T-helper 2 cell treated with Interferon-gamma antibody and Interleukin-4, amounts not matched to agents 100 ng/mL and 5 ng/mL, for 36 hours (primary cell): ENCODE measurements at regions not wholly inside any gene's neighbourhood (a gene's known extent, or its start where the extent isn't known, plus 50 kb on each side); places are given as distances from the start of the nearest gene placed in this dataset.
"Not testable (repeated sequence)": the region's sequence is repeated elsewhere in the genome, so short reads cannot be mapped to it uniquely, and the experiment has no call there.

Experiments
- intact Hi-C: fragments of 100-400 bp; cut with micrococcal nuclease; formaldehyde crosslinking; loops from one replicate; pipeline ENCODE4 v1.15.1; 2023

DNA sequence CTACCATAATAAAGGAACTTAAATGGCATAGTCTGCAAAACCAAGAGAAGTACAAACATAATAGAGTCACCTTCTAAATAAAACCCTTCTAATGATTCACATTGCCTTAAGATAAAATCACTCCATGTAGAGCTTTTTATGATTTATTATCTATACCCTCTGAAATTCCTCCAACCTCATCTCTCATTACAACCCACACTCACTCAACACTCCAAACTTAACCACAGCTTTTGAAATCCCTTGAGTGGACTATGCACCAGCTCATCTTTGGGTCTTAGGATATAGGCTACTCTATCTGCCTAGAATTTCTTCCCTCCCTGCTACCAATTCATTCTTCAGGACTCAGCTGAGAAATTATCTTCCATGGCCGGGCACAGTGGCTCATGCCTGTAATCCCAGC is 122.5 kb downstream of the CETN3 start:
- intact Hi-C loops = no loop called here

GRCh38 chr5:90285581-90285980 is 124.0 kb downstream of the CETN3 start:
- intact Hi-C loops = no loop called here

DNA sequence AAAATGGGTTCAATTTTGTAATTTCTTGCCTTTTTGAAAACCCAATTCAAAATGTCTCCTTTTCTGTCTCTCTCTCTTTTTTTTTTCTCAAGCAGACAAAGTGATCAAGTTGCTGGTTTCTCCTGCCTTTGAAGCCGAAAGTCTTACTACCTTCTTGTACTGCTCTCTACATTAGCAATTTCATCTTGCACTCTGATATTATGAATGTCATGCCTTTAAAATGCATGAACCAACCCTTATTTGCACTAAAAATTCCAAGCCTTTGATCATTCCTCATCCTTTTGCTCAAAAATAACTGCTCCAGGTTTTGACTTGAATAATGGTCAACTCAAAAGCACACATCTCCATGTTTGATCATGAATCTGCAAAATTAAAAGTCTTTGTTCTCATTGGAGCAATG is 125.2 kb downstream of the CETN3 start:
- intact Hi-C loops = no loop called here

- intact Hi-C loops = no loop called here
Observed at GRCh38 chr5:90279091-90279490, 130.5 kb downstream of the CETN3 start.

GRCh38 chr5:90274216-90274615 is 135.3 kb downstream of the CETN3 start:
- intact Hi-C loops = no loop called here

DNA sequence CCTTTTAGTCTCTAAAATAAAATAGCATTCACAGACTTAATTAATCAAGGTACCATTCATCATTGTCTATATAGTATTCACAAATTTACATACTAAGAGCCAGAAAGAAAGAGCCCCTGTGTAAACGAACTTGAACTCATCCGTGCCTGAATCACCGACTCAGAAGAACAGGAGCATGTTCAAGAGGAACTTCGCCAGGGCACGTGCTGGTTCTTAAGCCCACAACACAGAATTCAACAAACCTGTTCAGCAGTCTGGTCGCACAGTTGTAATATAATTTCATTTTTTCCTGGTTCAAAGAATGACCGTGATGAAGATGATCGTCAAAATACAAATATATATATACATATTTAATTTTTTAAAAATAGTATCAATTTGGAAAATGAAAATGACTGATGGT is 141.9 kb downstream of the CETN3 start:
- intact Hi-C loops = no loop called here

DNA sequence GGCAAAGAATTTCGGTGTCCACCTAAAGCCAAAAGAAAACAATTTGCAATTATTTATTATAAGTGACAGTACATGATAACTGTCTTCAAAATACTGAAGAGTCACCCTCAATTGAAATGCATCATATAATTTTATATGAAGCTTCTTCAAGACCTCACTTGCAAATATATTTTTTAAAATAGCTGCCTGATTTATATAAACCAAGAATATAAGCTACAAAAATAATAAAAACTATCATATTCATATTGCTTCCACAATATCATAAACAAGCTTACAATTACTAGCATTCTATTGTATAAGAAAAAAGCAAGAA is 144.1 kb downstream of the CETN3 start:
- intact Hi-C loops = loop anchor here (1.0 kb wide), 1 partner anchor 1536 kb away; no protein-coding TSS in a partner anchor

- intact Hi-C loops = loop anchor here (1.0 kb wide), 1 partner anchor 1536 kb away; no protein-coding TSS in a partner anchor
Observed at GRCh38 chr5:90264689-90265544, 144.6 kb downstream of the CETN3 start.

DNA sequence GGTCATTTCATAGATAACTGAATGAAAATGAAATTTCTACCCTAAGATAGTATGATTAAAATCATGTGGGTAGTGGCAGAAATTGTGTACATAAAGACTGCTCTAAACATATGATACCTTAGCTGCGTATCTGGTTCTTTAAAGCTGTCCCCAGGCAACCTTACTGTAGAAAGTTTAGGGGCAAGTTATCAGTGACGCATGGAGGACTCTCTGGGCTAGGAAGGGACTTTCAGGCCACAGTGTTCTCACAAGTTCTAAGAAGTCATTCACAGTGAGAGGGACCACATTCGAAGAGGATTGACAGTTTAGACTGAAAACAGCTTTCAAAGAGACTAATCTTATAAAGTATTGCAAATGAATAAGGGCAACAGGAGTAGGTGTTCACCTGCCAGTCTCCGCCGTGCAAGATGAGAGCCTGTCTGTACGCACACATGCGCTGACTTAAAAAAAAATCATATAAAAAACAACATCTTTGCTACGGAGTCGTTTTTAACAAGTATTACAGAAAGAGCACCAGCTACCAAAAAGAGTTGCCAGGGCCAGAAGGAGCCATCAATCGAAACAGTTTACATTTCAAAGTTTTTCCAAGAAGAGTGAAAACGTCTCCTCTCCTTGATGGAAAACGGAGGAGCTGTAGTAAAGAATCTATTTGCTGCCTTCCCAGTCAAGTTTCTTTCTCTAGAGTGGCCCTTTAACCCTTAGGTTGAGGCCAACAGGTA is 146.3 kb downstream of the CETN3 start:
- intact Hi-C loops = no loop called here

- intact Hi-C loops = no loop called here
Observed at GRCh38 chr5:90251447-90251846, 158.1 kb downstream of the CETN3 start.

DNA sequence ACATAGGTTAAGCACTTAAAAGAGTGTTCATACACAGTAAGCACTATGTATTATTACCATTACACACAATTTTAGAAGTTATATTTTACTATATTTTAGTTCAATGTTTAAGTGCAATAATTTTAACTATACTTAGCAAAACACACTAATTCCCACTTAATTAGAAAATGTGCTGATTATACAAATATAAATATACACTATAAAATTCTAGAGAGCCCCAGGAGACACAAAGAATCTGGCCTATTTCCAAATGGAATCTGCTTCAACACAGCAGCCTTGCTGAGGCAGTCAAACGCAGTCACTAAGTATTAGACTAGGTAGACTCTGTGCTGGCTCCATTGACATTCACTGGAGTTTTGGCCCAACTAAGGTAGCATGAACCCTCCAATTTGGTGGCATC is 160.9 kb downstream of the CETN3 start:
- intact Hi-C loops = no loop called here

- intact Hi-C loops = not testable (repeated sequence)
Observed at GRCh38 chr5:90243848-90244247, 165.7 kb downstream of the CETN3 start.

GRCh38 chr5:90233476-90233875 is 176.1 kb downstream of the CETN3 start:
- intact Hi-C loops = no loop called here

DNA sequence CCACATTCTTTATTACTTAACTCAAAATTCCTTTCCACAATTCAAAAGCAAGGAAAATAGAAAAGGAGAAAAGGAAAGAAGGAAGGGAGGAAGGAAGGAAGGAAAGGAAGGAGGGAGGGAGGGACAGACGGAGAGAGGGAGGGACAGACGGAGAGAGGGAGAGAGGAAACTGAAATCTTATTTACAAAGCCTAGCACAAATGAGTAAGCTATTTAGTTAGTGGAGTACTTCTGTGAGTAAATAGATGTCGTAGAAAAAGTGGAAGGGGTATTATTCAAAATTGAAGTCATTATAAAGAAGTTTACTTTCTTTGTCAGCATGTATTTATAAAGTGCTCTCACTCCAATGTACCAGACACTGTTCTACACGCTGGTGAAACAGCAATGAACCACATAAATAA is 177.9 kb downstream of the CETN3 start:
- intact Hi-C loops = no loop called here

- intact Hi-C loops = no loop called here
Observed at GRCh38 chr5:90227683-90228082, 181.9 kb downstream of the CETN3 start.

GRCh38 chr5:90226433-90227099 is 183.0 kb downstream of the CETN3 start:
- intact Hi-C loops = no loop called here

GRCh38 chr5:90224342-90224741 is 185.2 kb downstream of the CETN3 start:
- intact Hi-C loops = no loop called here

DNA sequence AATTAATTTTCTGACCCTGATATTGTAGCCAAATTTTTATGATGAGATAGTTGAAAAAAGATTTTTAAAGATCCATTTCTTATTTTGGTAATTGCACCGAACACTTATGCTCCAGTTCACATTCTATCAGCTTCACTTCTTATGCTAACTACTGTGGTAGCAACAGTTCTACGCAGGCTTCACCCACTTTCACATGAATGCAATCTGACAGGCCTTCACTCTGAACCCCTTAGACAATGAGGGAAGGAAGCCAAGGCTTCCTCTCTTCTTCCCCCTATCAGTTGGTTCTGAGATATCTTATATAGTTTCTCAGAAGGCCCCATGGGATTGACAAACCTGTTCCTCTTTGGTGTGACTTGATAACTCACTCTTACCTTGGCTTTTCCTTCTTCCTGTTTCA is 185.8 kb downstream of the CETN3 start:
- intact Hi-C loops = no loop called here

- intact Hi-C loops = no loop called here
Observed at GRCh38 chr5:90221951-90222350, 187.6 kb downstream of the CETN3 start.

DNA sequence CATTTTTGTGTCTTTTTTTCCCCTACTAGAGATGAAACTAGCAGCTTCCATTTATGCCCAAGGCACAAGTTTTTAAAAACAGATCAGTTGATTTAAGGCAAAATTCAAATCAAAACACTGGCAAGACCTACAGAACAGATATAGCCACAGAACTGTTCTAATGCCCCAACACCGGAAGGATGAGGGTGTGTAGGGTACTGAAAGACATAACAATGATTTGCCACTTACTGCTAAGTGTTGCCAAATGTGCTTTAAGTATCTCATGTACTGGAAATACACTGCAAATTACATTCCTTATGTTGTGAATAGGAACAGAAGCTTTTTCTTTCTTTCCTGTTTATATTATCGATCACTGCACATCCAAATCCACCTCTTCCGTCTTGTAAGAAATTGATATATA is 189.0 kb downstream of the CETN3 start:
- intact Hi-C loops = no loop called here

DNA sequence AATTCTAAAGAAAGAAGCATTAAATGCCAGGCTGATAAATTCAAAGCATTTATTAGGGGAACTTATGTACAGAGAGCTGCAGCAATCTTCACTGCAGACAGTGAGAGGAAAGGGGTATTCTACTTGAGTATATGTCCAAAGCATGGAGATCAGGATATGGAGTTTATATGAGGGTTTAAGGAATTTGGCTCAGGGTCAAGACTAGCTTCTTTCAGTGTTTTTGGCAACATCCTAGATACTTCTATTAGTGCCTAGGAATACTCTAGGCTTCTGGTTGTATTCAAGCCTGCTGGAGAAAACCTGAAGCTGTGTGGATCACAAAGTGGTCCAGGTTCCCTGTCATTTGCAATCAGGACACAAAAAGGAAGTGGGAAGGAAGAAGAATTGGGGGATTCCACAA is 194.6 kb downstream of the CETN3 start:
- intact Hi-C loops = no loop called here

DNA sequence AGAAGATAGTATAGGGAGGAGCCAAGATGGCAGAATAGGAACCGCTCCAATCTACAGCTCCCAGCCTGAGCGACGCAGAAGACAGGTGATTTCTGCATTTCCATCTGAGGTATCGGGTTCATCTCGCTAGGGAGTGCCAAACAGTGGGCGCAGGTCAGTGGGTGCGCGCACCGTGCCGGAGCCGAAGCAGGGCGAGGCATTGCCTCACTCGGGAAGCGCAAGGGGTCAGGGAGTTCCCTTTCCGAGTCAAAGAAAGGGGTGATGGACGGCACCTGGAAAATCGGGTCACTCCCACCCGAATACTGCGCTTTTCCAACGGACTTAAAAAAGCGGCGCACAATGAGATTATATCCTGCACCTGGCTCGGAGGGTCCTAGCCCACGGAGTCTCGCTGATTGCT is 201.2 kb downstream of the CETN3 start:
- intact Hi-C loops = not testable (repeated sequence)
